ENCODE measurements at regions not wholly inside any gene's neighbourhood (a gene's known extent, or its start where the extent isn't known, plus 50 kb on each side); places are given as distances from the start of the nearest gene placed in this dataset.

DNA sequence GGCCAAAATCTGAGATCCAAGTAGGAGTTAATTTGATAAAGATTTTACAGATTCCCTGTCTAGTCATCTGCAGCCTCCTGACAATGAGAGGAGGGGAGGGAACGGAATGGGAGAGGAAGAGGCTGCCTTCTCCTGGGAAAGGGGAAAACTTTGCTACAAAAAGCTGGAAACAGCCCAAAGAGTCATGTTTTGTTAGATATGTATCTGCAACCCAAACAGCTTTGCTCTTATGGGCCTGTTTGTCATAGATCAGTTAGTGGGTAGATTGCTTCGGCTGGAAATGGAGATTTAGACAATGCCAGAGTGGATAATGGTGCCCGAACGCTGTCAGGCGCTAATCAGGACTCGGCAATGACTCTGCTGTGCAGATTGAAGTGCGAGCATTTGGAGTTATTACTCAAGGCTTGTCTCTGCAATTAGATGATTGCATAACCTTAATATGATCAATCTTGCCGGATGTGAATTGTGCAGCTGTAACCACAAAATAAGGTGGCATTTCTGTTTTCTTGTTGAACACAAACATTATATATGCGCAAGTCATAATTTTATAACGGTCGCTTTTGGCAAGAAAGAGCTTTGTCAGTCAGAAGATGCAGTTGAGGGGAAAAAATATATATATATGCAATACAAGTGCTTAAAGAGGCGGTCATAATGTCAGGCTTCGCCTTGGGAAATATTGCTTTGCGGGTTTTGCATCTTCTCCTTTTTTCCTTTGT, 92.4 kb upstream of the MAFB start:
- peaks cover 23% of the 10 kb centered on the region for H3K27me3 Mint-ChIP-seq
- no peak for DNase-seq (ENCODE audit: low spot score, unreplicated experiment)
- no peaks in the 10 kb centered on the region for H3K4me1 Mint-ChIP-seq (ENCODE audit: low read depth)
- no peaks in the 10 kb centered on the region for H3K36me3 Mint-ChIP-seq (ENCODE audit: insufficient read depth)
- H3K9me3 Mint-ChIP-seq (ENCODE audit: low read depth), result no peaks in the 10 kb centered on the region
- TF ChIP-seq, protein P1, sequence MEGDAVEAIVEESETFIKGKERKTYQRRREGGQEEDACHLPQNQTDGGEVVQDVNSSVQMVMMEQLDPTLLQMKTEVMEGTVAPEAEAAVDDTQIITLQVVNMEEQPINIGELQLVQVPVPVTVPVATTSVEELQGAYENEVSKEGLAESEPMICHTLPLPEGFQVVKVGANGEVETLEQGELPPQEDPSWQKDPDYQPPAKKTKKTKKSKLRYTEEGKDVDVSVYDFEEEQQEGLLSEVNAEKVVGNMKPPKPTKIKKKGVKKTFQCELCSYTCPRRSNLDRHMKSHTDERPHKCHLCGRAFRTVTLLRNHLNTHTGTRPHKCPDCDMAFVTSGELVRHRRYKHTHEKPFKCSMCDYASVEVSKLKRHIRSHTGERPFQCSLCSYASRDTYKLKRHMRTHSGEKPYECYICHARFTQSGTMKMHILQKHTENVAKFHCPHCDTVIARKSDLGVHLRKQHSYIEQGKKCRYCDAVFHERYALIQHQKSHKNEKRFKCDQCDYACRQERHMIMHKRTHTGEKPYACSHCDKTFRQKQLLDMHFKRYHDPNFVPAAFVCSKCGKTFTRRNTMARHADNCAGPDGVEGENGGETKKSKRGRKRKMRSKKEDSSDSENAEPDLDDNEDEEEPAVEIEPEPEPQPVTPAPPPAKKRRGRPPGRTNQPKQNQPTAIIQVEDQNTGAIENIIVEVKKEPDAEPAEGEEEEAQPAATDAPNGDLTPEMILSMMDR (IDR thresholded peaks at IDR 0.05; ENCODE audit: unreplicated experiment), result no peak
- no peak overlapping the region for H3K4me3 Mint-ChIP-seq (ENCODE audit: low read depth)
- H3K27ac Mint-ChIP-seq, result no peak overlapping the region

GRCh38 chr20:40782043-40782368, 93.0 kb upstream of the MAFB start:
- no peak overlapping the region for H3K4me3 Mint-ChIP-seq (ENCODE audit: low read depth)
- H3K36me3 Mint-ChIP-seq (ENCODE audit: insufficient read depth), result no peaks in the 10 kb centered on the region
- no peaks in the 10 kb centered on the region for H3K4me1 Mint-ChIP-seq (ENCODE audit: low read depth)
- H3K27me3 Mint-ChIP-seq, result peaks cover 23% of the 10 kb centered on the region
- DNase-seq (ENCODE audit: low spot score, unreplicated experiment), result no peak
- TF ChIP-seq, protein P1 (IDR thresholded peaks at IDR 0.05; ENCODE audit: unreplicated experiment), result no peak
- H3K27ac Mint-ChIP-seq, result no peak overlapping the region
- no peaks in the 10 kb centered on the region for H3K9me3 Mint-ChIP-seq (ENCODE audit: low read depth)

DNA sequence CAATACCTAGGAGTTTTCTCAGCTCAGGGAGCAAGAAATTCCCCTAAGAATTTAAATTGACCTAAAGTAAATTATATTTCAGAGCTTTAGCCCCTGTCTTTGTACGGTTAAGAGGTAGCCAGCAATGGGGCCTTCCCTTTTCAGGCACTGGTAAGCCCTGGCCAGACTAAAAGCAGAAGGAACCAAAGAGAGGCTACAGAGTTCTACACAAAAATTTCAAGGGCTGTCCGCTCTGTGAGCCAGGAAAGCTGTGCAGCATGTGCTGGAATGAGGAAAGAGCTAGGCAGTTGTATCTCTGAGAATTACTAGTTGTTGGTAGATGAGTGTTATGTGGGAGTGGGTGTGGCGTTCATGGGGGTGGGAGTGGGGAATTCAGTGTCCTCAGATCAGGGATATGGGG, 96.3 kb upstream of the MAFB start:
- TF ChIP-seq, protein P1 (IDR thresholded peaks at IDR 0.05; ENCODE audit: unreplicated experiment), result no peak
- peaks cover 15% of the 10 kb centered on the region for H3K27me3 Mint-ChIP-seq
- H3K4me1 Mint-ChIP-seq (ENCODE audit: low read depth), result no peaks in the 10 kb centered on the region

GRCh38 chr20:40786336-40786735, 97.3 kb upstream of the MAFB start:
- Mint-ChIP-seq H3K4me3 (ENCODE audit: low read depth) (no peak overlapping the region), H3K27ac (no peak overlapping the region), H3K9me3 (ENCODE audit: low read depth) (no peaks in the 10 kb centered on the region), H3K27me3 (peaks cover 15% of the 10 kb centered on the region), H3K36me3 (ENCODE audit: insufficient read depth) (no peaks in the 10 kb centered on the region), H3K4me1 (ENCODE audit: low read depth) (no peaks in the 10 kb centered on the region)
- no peak for DNase-seq (ENCODE audit: low spot score, unreplicated experiment)
- TF ChIP-seq, protein P1 (IDR thresholded peaks at IDR 0.05; ENCODE audit: unreplicated experiment), result no peak

More for the DNA sequence above, 96.3 kb upstream of the MAFB start:
- Mint-ChIP-seq H3K9me3 (ENCODE audit: low read depth) (no peaks in the 10 kb centered on the region), H3K27ac (no peak overlapping the region), H3K4me3 (ENCODE audit: low read depth) (no peak overlapping the region), H3K36me3 (ENCODE audit: insufficient read depth) (no peaks in the 10 kb centered on the region)
- no peak for DNase-seq (ENCODE audit: low spot score, unreplicated experiment)

- no peaks in the 10 kb centered on the region for H3K36me3 Mint-ChIP-seq (ENCODE audit: insufficient read depth)
- no peak overlapping the region for H3K4me3 Mint-ChIP-seq (ENCODE audit: low read depth)
- DNase-seq (ENCODE audit: low spot score, unreplicated experiment), result no peak
- H3K9me3 Mint-ChIP-seq (ENCODE audit: low read depth), result no peaks in the 10 kb centered on the region
- TF ChIP-seq, protein P1 (IDR thresholded peaks at IDR 0.05; ENCODE audit: unreplicated experiment), result no peak
- H3K27ac Mint-ChIP-seq, result no peak overlapping the region
- peaks cover 9% of the 10 kb centered on the region for H3K27me3 Mint-ChIP-seq
- H3K4me1 Mint-ChIP-seq (ENCODE audit: low read depth), result no peaks in the 10 kb centered on the region
These were observed 98.9 kb upstream of the MAFB start for GRCh38 chr20:40787941-40788340.
